HG03196 (cell line): ENCODE measurements at regions not wholly inside any gene's neighbourhood (a gene's known extent, or its start where the extent isn't known, plus 50 kb on each side); places are given as distances from the start of the nearest gene placed in this dataset.
A peak's percentile ranks its signal among the peaks of the same experiment; 100 is the strongest.

ENCODE experiments used
- ATAC-seq: cut with Tn5 transposase; IDR thresholded peaks from one replicate; pipeline ENCODE4 v1.9.1; 2021; ENCODE audit not compliant: unreplicated experiment

DNA sequence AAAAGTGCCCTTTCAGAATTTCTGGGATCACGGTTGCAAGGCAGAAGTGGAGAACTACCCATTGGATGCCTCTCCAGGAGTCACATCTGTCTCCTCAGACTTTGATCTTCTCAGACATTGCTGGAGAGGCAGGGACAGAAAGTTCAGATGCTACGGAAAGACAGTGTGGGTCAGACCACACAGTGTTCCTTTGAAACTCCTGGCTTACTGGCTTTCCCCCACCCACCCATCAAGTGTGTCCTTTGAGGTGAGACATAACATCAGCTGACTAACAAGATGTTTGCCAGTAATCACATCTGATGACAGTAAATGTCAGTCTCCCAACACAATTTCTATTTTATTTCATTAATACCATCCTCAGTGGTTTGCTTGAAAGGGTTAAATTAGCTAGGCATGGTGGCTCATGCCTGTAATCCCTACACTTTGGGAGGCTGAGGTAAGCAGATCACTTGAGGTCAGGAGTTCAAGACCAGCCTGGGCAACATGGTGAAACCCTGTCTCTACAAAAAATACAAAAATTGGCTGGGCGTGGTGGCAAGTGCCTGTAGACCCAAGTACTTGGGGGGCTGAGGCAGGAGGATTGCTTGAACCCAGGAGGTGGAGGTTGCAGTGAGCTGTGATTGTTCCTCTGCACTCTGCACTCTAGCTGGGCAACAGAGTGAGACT is 67.2 kb upstream of the SNX9 start:
- no peak for ATAC-seq

DNA sequence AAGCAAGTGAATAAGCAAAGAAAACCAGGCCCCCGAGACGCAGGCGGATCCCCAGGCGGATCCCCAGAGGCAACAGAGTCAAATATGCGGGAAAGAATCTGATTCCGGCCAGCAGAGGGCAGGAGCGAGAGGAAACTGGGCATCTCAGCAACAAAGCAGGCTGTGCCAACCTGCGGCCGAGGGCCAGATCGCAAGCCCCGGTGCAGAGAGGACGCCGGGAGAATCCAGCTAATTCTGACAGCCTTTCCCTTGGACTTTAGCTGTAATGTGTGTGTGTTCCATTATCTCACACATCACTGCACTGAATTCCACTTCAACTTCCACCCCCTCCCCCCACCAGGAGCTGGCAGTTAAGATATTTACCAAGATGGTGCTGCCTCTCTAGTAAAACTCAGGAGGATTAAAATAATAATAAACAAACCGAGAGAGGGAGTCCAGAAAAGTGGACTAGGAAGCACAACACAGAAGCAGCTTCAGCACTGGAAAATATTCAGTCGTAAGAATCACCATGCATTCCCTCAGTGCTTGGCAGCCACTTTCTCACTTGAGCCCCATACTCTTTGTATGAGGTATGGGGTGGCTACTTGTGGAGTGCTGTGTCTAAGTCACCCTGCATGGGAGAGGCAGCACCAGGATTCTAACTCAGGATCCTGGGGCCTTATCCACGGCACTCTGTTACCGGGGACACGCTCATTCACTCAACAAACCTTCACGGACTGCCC is 66.2 kb upstream of the SNX9 start:
- peak; percentile 38 for ATAC-seq

DNA sequence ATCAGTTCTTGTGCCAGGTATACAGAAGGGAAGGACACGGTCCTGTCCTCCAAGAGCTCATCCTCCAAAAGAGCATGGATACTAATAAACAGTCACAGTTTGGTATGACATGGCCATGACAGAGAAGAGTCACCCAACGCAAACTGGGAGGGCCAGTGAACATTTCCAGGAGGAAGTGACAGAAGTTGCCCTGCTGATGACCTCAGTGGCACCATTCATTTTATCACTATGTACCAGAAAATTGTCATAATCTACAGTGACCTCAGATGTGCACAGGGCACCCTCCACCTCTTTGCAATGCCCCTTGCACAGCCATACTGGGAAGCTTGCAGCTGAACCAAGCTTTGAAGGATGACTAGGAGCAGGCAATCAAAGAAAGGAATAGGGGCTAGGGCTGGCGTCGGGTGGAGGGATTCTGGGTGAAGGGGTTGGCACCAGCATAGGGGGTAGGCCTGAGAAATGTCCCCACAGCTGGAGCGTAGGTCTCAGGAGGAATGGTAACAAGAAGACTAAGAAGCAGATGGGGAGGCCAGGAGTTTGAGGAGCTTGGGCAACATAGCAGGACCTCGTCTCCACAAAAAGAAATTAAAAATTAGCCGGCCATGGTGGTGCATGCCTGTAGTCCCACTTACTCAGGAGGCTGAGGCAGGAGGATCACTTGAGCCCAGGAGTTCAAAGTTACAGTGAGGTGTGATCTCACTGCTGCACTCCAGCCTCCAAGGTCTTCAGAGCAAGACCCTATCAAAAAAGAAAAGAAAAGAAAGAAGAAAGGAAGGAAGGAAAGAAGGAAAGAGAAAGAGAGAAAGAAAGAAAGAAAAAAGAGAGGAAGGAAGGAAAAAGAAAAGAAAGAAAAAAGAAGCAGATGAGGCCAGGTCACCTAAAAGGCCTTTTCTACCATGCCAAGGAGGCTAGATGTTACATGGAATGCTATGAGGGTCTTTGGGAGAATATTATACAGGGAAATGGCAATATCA is 65.3 kb upstream of the SNX9 start:
- no peak for ATAC-seq

DNA sequence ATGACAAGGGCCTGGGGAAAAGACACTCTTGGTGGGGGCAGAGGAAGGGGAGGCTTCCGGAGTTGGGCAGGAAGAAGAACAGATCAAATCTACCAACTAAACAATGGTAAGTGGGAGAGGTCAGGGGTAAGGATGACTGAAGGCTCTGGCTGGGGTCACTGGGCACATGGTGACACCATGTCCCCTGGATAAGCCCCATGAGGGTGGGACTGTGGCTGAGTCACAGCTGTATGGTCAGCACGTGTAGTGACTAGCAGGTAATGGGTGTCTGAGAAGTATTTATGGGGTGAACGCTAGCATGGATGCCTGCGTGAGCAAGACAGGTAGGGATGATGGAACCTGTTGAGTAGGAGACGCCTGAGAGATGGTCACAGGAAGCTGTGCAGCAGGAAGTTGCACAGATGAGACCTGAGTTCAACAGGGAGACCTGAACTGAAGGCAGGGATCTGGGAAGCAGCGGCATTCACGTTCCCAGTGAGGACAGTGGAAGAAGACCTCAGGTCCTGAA is 64.5 kb upstream of the SNX9 start:
- ATAC-seq = no peak

DNA sequence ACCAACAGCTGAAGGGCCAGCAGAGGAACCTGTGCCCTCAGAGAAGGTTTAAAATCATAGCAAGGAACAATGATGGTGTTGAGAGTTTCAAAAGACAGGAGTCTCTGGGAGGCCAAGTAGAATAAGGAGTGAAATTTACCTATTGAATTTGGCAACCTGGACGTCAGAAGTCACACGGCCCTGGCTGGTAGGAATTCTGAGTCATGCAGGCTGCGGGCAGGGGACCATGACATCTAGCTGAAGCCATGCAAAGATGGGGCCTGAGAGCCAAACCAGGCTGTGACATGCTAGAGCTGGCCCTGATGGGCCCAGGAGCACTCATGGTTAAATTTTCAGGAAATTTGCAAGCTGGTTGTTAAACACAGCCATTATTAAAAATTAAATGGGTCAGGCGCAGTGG is 64.0 kb upstream of the SNX9 start:
- no peak for ATAC-seq

DNA sequence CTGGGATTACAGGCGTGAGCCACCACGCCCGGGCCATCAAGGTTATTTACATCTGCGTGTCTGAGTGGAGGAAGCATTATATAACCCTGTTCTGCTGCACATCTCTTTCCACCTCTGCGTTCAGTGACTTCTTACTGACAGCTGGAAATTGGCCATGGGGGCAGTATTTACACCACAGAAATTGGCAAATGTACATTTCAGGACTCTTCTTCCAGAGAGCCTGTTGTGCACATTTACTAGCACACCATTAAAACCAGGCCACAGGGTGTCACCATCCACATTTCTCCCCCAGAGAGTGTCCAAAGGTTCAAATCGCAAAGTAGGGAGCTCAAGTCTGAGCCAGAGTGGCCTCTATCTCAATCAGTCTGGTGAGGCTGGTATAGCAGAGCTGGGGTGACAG is 62.9 kb upstream of the SNX9 start:
- ATAC-seq = no peak

DNA sequence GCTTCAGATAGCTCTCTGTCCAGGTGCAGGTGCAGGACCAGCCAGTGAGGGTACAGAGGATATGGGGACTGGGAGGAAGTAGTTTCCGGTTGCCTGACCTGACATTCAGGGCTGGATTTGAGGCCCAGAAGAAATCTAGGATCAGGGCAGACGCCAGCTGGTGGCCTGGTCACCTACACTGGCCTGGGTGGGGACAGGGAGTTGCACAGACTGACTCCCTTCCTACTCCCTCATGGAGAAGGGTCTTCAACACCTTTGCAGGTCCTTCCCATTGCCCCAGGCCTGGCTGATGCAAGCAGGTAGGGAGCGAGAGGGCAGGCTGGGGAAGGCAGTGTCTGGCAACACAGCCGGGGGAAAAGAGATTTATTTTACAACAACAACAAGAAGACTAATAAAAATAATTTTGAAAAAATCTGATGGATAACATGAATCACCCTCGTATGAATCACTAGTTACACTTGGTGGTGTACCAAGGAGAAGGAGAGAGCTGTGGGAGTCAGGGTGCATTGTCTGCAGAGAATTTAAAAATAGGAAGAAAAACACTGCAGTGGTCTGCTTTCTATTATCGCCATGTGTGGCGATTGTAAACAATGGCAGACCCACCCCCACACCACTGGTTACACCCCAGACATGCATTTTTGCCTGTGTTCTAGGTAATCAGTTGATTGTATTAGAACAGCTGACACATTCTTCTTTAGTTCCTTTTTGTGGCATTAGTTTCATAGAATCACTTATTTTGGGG is 62.3 kb upstream of the SNX9 start:
- peak; percentile 6 for ATAC-seq

DNA sequence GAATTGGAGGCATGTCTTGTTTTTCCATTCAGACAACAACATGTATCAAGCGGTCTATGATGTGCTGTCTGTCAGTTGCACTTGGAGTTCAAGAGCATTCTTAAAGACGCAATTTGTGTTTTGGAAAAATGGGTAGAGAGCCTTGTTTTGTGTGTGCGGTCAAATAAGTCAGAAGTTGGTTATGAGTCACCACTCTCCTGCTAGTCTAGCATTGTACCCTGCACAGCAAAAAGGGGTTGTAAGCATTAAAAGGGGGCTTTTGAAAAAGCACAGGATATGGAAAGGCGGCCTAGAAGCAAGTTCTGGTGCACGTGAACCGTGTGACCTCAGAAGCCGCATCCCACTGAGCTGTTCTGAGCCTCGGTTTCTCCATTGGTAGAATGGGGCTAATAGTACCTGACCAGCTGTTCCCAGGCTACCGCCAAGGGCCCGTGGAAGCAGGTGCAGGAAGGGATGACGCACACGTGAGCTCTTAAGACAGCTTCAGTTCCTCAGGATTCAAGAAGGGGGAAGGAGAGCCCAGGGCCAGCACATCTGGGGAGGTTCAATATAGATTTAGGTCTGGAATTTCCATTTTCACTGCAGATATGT is 61.6 kb upstream of the SNX9 start:
- ATAC-seq = peak; percentile 32

DNA sequence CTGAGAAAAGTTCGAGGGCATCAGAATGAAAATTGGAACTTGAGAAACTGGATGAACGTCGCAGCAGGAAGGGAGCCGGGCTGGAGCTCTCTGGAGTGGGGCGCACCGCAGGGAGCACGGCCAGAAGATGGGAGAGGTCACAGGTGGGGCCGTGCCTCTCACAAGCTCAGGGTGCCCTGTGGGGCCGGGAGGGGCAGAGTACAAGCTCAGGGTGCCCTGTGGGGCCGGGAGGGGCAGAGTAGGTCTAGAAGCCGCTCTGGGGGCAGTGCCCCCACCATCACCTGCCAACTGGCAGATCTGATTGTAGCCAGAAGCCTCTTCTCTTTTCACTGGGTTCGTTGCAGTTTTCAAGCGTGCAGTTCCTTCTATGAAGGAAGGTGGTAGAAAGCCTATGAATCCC is 61.1 kb upstream of the SNX9 start:
- ATAC-seq = no peak

DNA sequence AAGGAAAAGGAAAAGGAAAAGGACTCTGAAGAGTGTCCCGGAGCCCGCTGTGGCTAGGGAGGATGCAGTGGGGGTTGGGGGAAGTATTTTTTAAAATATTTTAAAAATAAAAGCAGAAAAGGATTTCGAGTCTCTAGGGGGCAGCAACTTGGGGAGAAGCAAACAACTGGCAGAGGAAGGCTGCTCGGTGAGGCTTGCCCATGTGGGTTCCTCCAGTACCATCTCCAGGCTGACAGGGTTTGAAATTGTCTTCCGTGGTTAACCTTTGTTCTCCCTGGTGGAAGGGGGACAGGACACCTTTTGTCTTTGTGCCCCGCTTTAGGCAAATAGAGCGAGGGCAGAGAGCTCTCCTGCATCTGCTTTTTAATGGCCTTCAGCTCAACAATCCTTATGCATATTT is 60.4 kb upstream of the SNX9 start:
- no peak for ATAC-seq

DNA sequence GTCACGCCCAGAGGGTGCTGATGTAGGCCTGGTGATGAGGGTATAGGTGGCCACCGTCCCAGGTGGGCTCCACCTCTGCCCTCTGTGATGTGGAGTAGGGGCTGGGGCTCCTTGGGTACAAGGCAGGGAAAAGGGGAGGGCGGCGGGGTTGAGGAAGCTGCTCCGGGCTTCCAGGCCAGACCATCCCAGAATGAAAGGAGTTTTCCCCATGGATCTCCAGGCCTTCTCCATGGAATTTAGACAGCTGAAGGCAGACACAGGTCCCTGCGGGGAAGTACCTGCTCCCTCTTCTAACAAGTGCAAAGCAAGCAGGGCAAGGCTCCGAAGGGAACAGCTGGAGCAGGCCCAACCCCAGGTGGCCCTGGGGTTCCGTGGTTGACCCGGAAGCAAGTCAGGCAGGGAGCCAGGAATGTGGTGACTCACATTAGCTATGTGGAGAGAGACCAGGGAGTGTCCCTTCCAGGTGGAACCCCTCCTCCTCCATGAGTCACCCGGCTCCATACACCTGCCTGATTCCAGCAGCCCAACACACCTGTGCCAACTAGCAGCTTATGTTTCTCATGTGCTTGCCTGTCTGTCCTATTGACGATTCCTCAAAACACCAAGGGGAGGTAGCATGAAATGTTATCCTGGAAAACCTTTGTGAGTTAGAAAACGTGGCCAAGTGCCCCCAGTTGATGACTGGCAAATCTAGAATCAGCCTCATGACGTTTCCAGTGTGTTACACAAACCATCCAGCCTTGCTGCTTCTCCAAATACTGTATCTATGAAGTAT is 59.7 kb upstream of the SNX9 start:
- ATAC-seq = no peak

DNA sequence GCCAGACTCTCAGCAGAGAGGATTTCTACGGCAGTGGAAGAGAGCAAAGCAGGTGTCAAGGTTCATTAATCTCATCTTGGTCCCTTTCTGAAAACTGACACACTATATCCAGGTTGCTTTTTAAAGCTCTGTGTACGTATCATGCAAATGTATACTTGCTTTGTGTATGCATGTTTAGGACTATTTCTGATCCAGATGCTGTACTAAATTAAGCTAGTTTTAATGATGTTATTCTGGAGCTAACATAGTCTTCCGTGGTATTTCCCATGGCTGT is 59.2 kb upstream of the SNX9 start:
- ATAC-seq = peak; percentile 12

DNA sequence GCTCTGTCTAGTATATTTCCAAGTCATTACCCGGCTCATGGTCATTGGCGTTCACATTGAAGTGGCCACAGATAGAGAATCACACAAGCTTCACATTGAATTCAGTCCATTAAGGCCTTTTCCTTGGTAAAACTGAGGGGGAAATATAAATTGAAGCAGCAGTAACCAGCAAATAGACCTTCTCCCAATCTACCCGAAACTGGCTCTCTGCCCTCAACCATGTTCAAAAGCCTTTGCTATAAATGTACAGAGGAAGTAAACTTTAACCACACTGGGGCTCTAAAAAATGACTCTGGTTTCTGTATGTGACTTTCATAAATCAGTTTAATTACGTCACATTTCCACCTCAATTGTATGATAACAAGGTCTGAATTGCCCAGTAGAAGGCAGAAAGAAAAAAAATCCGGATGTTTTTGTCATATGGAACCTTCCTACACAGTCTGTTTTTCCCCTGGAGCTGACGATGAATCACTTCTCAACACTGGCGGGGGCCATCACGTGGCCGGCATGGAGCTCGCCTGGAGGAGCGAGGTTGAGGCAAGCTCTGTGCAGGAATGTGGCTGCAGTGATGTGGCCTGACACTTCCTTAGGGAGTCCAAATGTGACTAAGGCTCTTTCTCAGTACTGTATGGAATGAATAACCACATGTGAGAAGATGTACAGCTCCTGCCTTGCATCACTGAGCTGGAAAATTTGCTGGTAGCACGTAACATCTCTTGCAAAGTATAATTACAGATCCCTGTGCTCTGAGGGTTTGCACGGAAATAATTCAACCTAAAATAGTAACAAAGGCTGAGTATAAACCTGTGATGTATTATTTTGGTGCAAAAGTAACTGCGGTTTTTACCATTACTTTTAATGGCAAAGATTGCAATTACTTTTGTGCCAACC is 58.6 kb upstream of the SNX9 start:
- ATAC-seq = peak; percentile 43

DNA sequence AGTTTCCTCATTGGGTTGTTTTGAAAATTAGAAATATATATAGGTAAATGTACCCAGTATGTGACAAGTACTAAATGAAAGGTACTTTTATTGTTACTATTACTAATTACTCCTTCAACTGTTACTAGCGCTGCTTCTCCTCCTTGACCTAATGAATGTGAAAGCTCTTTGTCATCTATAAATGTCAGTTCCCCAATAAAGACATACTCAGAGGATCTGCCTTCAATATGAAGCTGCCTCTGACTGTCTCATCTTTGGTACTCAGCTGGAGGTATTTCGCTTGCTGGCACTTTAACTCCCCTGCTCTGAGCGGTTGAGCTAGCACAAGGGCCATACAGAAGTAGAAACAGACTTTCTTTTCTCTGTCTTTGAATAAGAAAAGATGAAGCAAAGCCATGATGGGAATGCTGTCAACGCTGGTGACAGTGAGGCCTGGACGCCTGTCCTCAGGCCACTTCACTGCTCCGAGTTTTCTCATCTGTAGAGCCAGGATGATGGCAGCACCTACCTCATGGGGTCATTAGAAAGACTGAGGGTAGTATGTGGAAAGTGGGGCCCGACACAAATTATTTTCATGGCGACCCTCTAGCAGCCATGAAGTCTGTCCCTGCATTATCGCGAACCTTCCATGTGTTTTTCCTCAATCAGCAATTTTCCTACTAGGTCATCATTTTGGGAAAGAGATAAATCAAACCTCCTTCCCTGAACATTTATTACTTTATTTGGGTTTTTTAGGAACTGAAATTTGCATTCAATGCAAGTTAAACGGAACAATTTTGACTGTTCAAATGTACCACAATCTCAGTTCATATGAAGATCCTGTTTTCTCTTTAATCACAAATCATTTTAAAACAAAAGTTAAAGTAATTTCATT is 55.9 kb upstream of the SNX9 start:
- no peak for ATAC-seq

DNA sequence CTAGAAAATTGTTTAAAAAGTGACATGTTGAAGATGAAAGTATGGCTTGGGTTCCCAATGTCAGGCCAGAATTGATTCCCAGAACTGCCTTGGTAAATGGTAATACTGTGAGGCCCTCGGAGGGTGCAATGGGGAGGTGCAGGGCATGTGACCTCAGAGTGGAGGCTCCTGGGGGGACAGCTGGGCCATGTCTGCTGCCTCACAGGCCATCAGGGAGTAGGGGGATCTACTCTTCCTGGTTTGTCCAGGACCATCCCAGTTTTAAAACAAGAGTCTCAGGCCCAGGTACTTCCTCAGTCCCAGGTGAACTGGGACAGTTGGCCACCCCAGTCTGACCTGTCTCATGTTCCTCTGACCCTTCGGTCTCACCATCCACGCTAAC is 55.3 kb upstream of the SNX9 start:
- ATAC-seq = no peak

DNA sequence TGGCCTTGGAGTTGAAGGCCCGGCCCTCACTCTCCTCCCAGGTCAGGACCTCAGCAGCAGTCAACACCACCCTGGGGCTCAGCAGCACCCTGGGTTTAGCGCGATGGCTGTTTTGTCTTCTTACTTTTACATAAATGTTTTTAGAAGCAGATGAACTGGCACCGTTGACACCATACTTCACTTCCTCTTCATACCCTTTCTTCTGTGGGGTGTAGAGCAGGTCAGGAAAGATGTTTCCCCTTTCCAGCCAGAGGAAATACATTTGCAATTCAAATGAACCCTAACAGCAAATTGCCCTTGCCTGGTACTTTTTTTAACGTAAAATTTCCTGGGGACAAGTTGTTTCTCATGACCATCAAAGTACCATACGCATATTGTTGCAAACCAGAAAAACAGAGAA is 54.7 kb upstream of the SNX9 start:
- no peak for ATAC-seq

DNA sequence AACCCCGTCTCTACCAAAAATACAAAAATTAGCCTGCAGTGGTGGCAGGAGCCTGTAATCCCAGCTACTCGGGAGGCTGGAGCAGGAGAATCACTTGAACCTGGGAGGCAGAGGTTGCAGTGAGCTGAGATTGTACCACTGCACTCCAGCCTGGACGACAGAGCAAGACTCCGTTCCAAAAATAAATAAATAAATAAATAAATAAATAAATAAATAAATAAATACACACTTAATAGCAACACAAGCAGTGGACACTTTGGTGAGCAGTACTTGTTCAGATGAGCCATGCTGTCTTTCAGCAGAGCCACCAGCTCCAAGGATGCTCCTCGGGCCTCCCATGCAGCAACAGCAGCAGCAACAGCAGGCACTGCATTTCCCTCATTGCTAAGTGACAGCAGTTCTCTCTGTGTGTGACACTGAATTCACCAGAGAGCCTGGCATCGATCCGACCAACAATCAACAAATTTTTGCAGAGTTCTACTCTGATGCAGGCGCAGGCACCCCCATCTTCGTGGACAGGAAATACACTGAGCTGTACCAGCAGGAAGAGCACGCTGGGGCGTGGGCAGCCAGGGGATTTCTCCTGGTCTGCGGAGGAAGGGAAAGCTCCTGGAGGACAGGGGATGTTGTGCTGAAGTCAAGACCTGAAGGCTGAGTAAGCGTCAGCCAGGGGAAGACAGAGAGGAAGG is 54.0 kb upstream of the SNX9 start:
- ATAC-seq = no peak
